ENCODE measurements at regions not wholly inside any gene's neighbourhood (a gene's known extent, or its start where the extent isn't known, plus 50 kb on each side); places are given as distances from the start of the nearest gene placed in this dataset.

- no peaks in the 10 kb centered on the region for H3K9me3 ChIP-seq (ENCODE audit: control insufficient read depth, low read depth, low read length)
Observed at GRCh38 chr1:200478239-200478623, 68.4 kb upstream of the ZNF281 start.

GRCh38 chr1:200474633-200475032 is 64.8 kb upstream of the ZNF281 start:
- Histone ChIP-seq H3K4me2 (ENCODE audit: control insufficient read depth, extremely low read depth, insufficient read depth, low read depth, low read length) (no peak overlapping the region), H3K36me3 (ENCODE audit: control insufficient read depth in 2 of 2, extremely low read depth in 1 of 2, insufficient read depth in 2 of 2, low read length in 2 of 2) (no peaks in the 10 kb centered on the region), H3K9ac (ENCODE audit: control insufficient read depth, extremely low read depth, insufficient read depth, low read length) (no peak overlapping the region), H3K79me2 (ENCODE audit: control insufficient read depth, insufficient read depth, low read length) (no peaks in the 10 kb centered on the region), H2AFZ (ENCODE audit: control insufficient read depth, low read length) (no peak overlapping the region), H4K20me1 (ENCODE audit: control insufficient read depth, extremely low read depth, insufficient read depth, low read length) (no peaks in the 10 kb centered on the region), H3K4me3 (ENCODE audit: control insufficient read depth in 2 of 3, extremely low read depth in 1 of 3, insufficient read depth in 2 of 3, low read depth in 1 of 3, low read length in 3 of 3) (no peak overlapping the region), H3K27me3 (ENCODE audit: control insufficient read depth, extremely low read depth, insufficient read depth, low read length) (no peaks in the 10 kb centered on the region), H3K9me1 (ENCODE audit: control insufficient read depth, extremely low read depth, insufficient read depth, low read length) (no peaks in the 10 kb centered on the region), H3K9me3 (ENCODE audit: control insufficient read depth, low read depth, low read length) (no peaks in the 10 kb centered on the region), H3K27ac (ENCODE audit: control insufficient read depth, insufficient read depth, low read length) (no peak overlapping the region), H3K4me1 (ENCODE audit: control insufficient read depth, extremely low read depth, insufficient read depth, low read length) (peaks cover 10% of the 10 kb centered on the region)
- FAIRE-seq (no peak), DNase-seq (ENCODE audit: low read depth, low spot score) (no peak)
- TF ChIP-seq EZH2 (IDR thresholded peaks at IDR 0.05; ENCODE audit: low read length) (no peak), CTCF (optimal IDR thresholded peaks at IDR 0.05 in 1 of 3, IDR thresholded peaks at IDR 0.05 in 1 of 3, conservative IDR thresholded peaks at IDR 0.05 in 1 of 3; ENCODE audit: extremely low read depth in 1 of 3, insufficient read depth in 2 of 3, low read length in 3 of 3) (no peak)
- dilution Hi-C loops (cut with MboI; ENCODE audit: extremely low pct_ligation_motif_present, low sequenced_read_pairs), result no loop called here

More at GRCh38 chr1:200478239-200478623, 68.4 kb upstream of the ZNF281 start:
- Histone ChIP-seq H4K20me1 (ENCODE audit: control insufficient read depth, extremely low read depth, insufficient read depth, low read length) (no peaks in the 10 kb centered on the region), H3K4me1 (ENCODE audit: control insufficient read depth, extremely low read depth, insufficient read depth, low read length) (peaks cover 15% of the 10 kb centered on the region), H3K9me1 (ENCODE audit: control insufficient read depth, extremely low read depth, insufficient read depth, low read length) (no peaks in the 10 kb centered on the region), H3K4me2 (ENCODE audit: control insufficient read depth, extremely low read depth, insufficient read depth, low read depth, low read length) (peak overlapping the region; percentile 77), H3K9ac (ENCODE audit: control insufficient read depth, extremely low read depth, insufficient read depth, low read length) (peak overlapping the region; percentile 34), H3K79me2 (ENCODE audit: control insufficient read depth, insufficient read depth, low read length) (no peaks in the 10 kb centered on the region), H3K4me3 (ENCODE audit: control insufficient read depth in 2 of 3, extremely low read depth in 1 of 3, insufficient read depth in 2 of 3, low read depth in 1 of 3, low read length in 3 of 3) (no peak overlapping the region), H2AFZ (ENCODE audit: control insufficient read depth, low read length) (peak overlapping the region; percentile 64), H3K27ac (ENCODE audit: control insufficient read depth, insufficient read depth, low read length) (peak overlapping the region; percentile 45), H3K27me3 (ENCODE audit: control insufficient read depth, extremely low read depth, insufficient read depth, low read length) (no peaks in the 10 kb centered on the region), H3K36me3 (ENCODE audit: control insufficient read depth in 2 of 2, extremely low read depth in 1 of 2, insufficient read depth in 2 of 2, low read length in 2 of 2) (no peaks in the 10 kb centered on the region)
- FAIRE-seq (no peak), DNase-seq (ENCODE audit: low read depth, low spot score) (no peak)
- TF ChIP-seq CTCF (optimal IDR thresholded peaks at IDR 0.05 in 1 of 3, IDR thresholded peaks at IDR 0.05 in 1 of 3, conservative IDR thresholded peaks at IDR 0.05 in 1 of 3; ENCODE audit: extremely low read depth in 1 of 3, insufficient read depth in 2 of 3, low read length in 3 of 3) (no peak), EZH2 (IDR thresholded peaks at IDR 0.05; ENCODE audit: low read length) (no peak)
- dilution Hi-C loops (cut with MboI; ENCODE audit: extremely low pct_ligation_motif_present, low sequenced_read_pairs), result no loop called here
